PC-9 (cell line): ENCODE measurements at regions not wholly inside any gene's neighbourhood (a gene's known extent, or its start where the extent isn't known, plus 50 kb on each side); places are given as distances from the start of the nearest gene placed in this dataset.
"Not testable (repeated sequence)": the region's sequence is repeated elsewhere in the genome, so short reads cannot be mapped to it uniquely, and the experiment has no call there.

ENCODE experiments used
- BruUV-seq: library from RNA; stranded (reverse); fragments of 400-500 nt; replicated peaks from 2 replicates; lab custom pipeline; 2021; lab: Mats Ljungman, UMichigan
- CTCF ChIA-PET: fragments of 300-600 bp; sonication (Branson Sonifier 250); formaldehyde crosslinking; loops from one replicate; lab custom pipeline; 2022; ENCODE audit warnings: antibody characterized with exemption; lab: Charles Lee
- POLR2A ChIA-PET: fragments of 300-600 bp; sonication (Branson Sonifier 250); formaldehyde crosslinking; loops from one replicate; lab custom pipeline; 2022; ENCODE audit warnings: antibody characterized with exemption; ENCODE audit not compliant: unreplicated experiment; lab: Charles Lee
- DNase-seq, 2 experiments: peaks; one replicate each; pipeline versions ENCODE4 v3.0.0 to v3.0.0-alpha.2; 2015 to 2022; ENCODE audit warnings: mixed read lengths in 1 of 2
- H2AFZ ChIP-seq: fragments of 200-600 bp; sonication (generic); 2 replicates; pipeline ENCODE4 v1.8.1; 2017; ENCODE audit warnings: antibody characterized with exemption
- H3F3A ChIP-seq: fragments of 200-600 bp; sonication (generic); 2 replicates; pipeline ENCODE4 v1.8.1; 2017; ENCODE audit warnings: antibody characterized with exemption, mild to moderate bottlenecking, low read depth; ENCODE audit not compliant: insufficient read depth
- H3K27ac ChIP-seq: fragments of 200-600 bp; sonication (generic); 2 replicates; pipeline ENCODE4 v1.6.1; 2016; ENCODE audit warnings: mixed run types
- H3K27me3 ChIP-seq: fragments of 200-600 bp; sonication (generic); 2 replicates; pipeline ENCODE4 v1.6.1; 2016; ENCODE audit warnings: low read depth, mixed run types; ENCODE audit not compliant: insufficient read depth
- H3K36me3 ChIP-seq: fragments of 200-600 bp; sonication (generic); 2 replicates; pipeline ENCODE4 v1.6.1; 2016; ENCODE audit warnings: low read depth, mixed run types
- H3K4me1 ChIP-seq: fragments of 200-600 bp; sonication (generic); replicated peaks from 2 replicates; pipeline ENCODE4 v1.6.1; 2016; ENCODE audit warnings: mixed run types; ENCODE audit not compliant: insufficient read depth
- H3K4me2 ChIP-seq: fragments of 200-600 bp; sonication (generic); 2 replicates; pipeline ENCODE4 v1.6.1; 2017; ENCODE audit warnings: mixed run types
- H3K4me3 ChIP-seq: fragments of 200-600 bp; sonication (generic); 2 replicates; pipeline ENCODE4 v1.6.1; 2016; ENCODE audit warnings: mixed run types
- H3K79me2 ChIP-seq: fragments of 200-600 bp; sonication (generic); 2 replicates; pipeline ENCODE4 v1.6.1; 2017; ENCODE audit warnings: low read depth, mixed run types
- H3K9me2 ChIP-seq: fragments of 200-600 bp; sonication (generic); 2 replicates; pipeline ENCODE4 v1.8.1; 2017; ENCODE audit warnings: mild to moderate bottlenecking; ENCODE audit not compliant: insufficient read depth
- H3K9me3 ChIP-seq: fragments of 200-600 bp; sonication (generic); 2 replicates; pipeline ENCODE4 v1.8.1; 2016; ENCODE audit warnings: low read depth; ENCODE audit not compliant: insufficient read depth
- H4K20me1 ChIP-seq: fragments of 200-600 bp; sonication (generic); 2 replicates; pipeline ENCODE4 v1.8.1; 2017; ENCODE audit not compliant: insufficient read depth
- CTCF ChIP-seq: fragments of 200-600 bp; sonication (generic); conservative IDR thresholded peaks from 2 replicates; pipeline ENCODE4 v1.6.1; 2017; ENCODE audit warnings: mixed run types, antibody characterized with exemption, mild to moderate bottlenecking, moderate library complexity
- EZH2 ChIP-seq: fragments of 200-600 bp; sonication (generic); IDR thresholded peaks from 2 replicates; pipeline ENCODE4 v1.8.0; 2017; ENCODE audit warnings: antibody characterized with exemption, low read depth
- intact Hi-C: fragments of 100-400 bp; cut with micrococcal nuclease; formaldehyde crosslinking; loops from one replicate; pipeline ENCODE4 v1.10.0; 2022; ENCODE audit not compliant: unreplicated experiment

- Histone ChIP-seq H3F3A (no peaks in the 10 kb centered on the region), H3K27ac (no peak overlapping the region), H3K9me3 (0 out of 2 replicates have a peak, but pooled peaks cover 4% of the 10 kb centered on the region), H3K79me2 (no peaks in the 10 kb centered on the region), H3K36me3 (no peaks in the 10 kb centered on the region), H3K4me2 (no peak overlapping the region), H4K20me1 (no peaks in the 10 kb centered on the region), H3K9me2 (no peaks in the 10 kb centered on the region), H2AFZ (no peak overlapping the region), H3K4me1 (no peaks in the 10 kb centered on the region), H3K4me3 (no peak overlapping the region), H3K27me3 (no peaks in the 10 kb centered on the region)
- TF ChIP-seq EZH2, result no peak
- TF ChIP-seq CTCF, result no peak
- intact Hi-C loops, result no loop called here
- ChIA-PET POLR2A (no interaction called here), CTCF (no interaction called here)
- no TSS peak for BruUV-seq
- DNase-seq, result no peak
These were observed 102.7 kb upstream of the PBX1 start for GRCh38 chr1:164456272-164456671.

GRCh38 chr1:164459176-164459575 is 99.8 kb upstream of the PBX1 start:
- H3K4me3 ChIP-seq, H3K9me3 ChIP-seq, H3F3A ChIP-seq, BruUV-seq, CTCF ChIA-PET, H3K79me2 ChIP-seq, H3K27me3 ChIP-seq, H3K27ac ChIP-seq, H3K9me2 ChIP-seq, POLR2A ChIA-PET, intact Hi-C loops, H4K20me1 ChIP-seq, H3K36me3 ChIP-seq, H3K4me2 ChIP-seq, DNase-seq, H3K4me1 ChIP-seq, H2AFZ ChIP-seq: not testable (repeated sequence)

- Histone ChIP-seq H3K4me1 (no peaks in the 10 kb centered on the region), H3K4me3 (no peak overlapping the region), H3K36me3 (no peaks in the 10 kb centered on the region), H3K4me2 (no peak overlapping the region), H3K9me3 (no peaks in the 10 kb centered on the region), H3K27me3 (no peaks in the 10 kb centered on the region), H3K79me2 (no peaks in the 10 kb centered on the region), H4K20me1 (no peaks in the 10 kb centered on the region), H2AFZ (no peak overlapping the region), H3F3A (no peaks in the 10 kb centered on the region), H3K9me2 (no peaks in the 10 kb centered on the region), H3K27ac (no peak overlapping the region)
- no peak for TF ChIP-seq CTCF
- TF ChIP-seq EZH2, result no peak
- ChIA-PET CTCF (no interaction called here), POLR2A (no interaction called here)
- BruUV-seq, result no TSS peak
- no peak for DNase-seq
- intact Hi-C loops, result no loop called here
These were observed 93.0 kb upstream of the PBX1 start for GRCh38 chr1:164466001-164466421.

- no peak overlapping the region for H3K4me2 ChIP-seq
- BruUV-seq, result no TSS peak
- H3K9me3 ChIP-seq, result no peaks in the 10 kb centered on the region
- H2AFZ ChIP-seq, result no peak overlapping the region
- POLR2A ChIA-PET, result no interaction called here
- no peaks in the 10 kb centered on the region for H3K36me3 ChIP-seq
- H3K27me3 ChIP-seq, result no peaks in the 10 kb centered on the region
- TF ChIP-seq EZH2 (no peak), CTCF (no peak)
- no peak overlapping the region for H3K27ac ChIP-seq
- H4K20me1 ChIP-seq, result no peaks in the 10 kb centered on the region
- intact Hi-C loops, result no loop called here
- DNase-seq, result no peak
- H3K4me3 ChIP-seq, result no peak overlapping the region
- H3K4me1 ChIP-seq, result no peaks in the 10 kb centered on the region
- CTCF ChIA-PET, result no interaction called here
- H3K9me2 ChIP-seq, result no peaks in the 10 kb centered on the region
- H3F3A ChIP-seq, result no peaks in the 10 kb centered on the region
- no peaks in the 10 kb centered on the region for H3K79me2 ChIP-seq
These were observed 92.6 kb upstream of the PBX1 start for GRCh38 chr1:164466429-164466828.
